Astrocyte (in vitro differentiated cells and primary cell): ENCODE measurements at regions not wholly inside any gene's neighbourhood (a gene's known extent, or its start where the extent isn't known, plus 50 kb on each side); places are given as distances from the start of the nearest gene placed in this dataset.

ENCODE experiments used
- DNase-seq: peaks from one replicate; pipeline ENCODE4 v3.0.0-alpha.2; 2010; ENCODE audit warnings: low read depth
- FAIRE-seq: peaks from 2 replicates; lab custom pipeline; 2011; peaks lifted over from hg19 to GRCh38; lab: Jason Lieb, UNC
- H2AFZ ChIP-seq: 2 replicates; pipeline ENCODE4 v1.6.0; 2012; ENCODE audit warnings: low read depth, low read length, inconsistent platforms
- H3K27ac ChIP-seq: 2 replicates; pipeline ENCODE4 v1.5.1; 2011; ENCODE audit warnings: low read depth, low read length, inconsistent platforms
- H3K27me3 ChIP-seq: 2 replicates; pipeline ENCODE4 v1.6.0; 2011; ENCODE audit warnings: low read length, inconsistent platforms; ENCODE audit not compliant: insufficient read depth
- H3K36me3 ChIP-seq: 2 replicates; pipeline ENCODE4 v1.5.1; 2011; ENCODE audit warnings: low read length, inconsistent platforms; ENCODE audit not compliant: insufficient read depth
- H3K4me1 ChIP-seq: 2 replicates; pipeline ENCODE4 v1.5.1; 2011; ENCODE audit warnings: low read length, inconsistent platforms; ENCODE audit not compliant: insufficient read depth
- H3K4me2 ChIP-seq: 2 replicates; pipeline ENCODE4 v1.6.0; 2012; ENCODE audit warnings: low read length, inconsistent platforms
- H3K4me3 ChIP-seq: 2 replicates; pipeline ENCODE4 v1.5.1; 2011; ENCODE audit warnings: low read depth, mild to moderate bottlenecking, low read length, inconsistent platforms; ENCODE audit not compliant: insufficient read depth
- H3K79me2 ChIP-seq: 2 replicates; pipeline ENCODE4 v1.6.0; 2012; ENCODE audit warnings: mild to moderate bottlenecking, low read length, inconsistent platforms; ENCODE audit not compliant: insufficient read depth
- H3K9ac ChIP-seq: 2 replicates; pipeline ENCODE4 v1.6.0; 2012; ENCODE audit warnings: mild to moderate bottlenecking, low read length, inconsistent platforms
- H3K9me3 ChIP-seq: 2 replicates; pipeline ENCODE4 v1.5.1; 2012; ENCODE audit warnings: low read depth, mild to moderate bottlenecking, low read length, inconsistent platforms; ENCODE audit not compliant: insufficient read depth
- H4K20me1 ChIP-seq: 2 replicates; pipeline ENCODE4 v1.6.0; 2012; ENCODE audit warnings: low read length, inconsistent platforms; ENCODE audit not compliant: insufficient read depth
- H3K27ac Mint-ChIP-seq: one replicate; pipeline ENCODE4 v1.8.0; 2021; ENCODE audit warnings: mild to moderate bottlenecking, mixed read lengths; ENCODE audit not compliant: unreplicated experiment
- H3K27me3 Mint-ChIP-seq: one replicate; pipeline ENCODE4 v1.8.0; 2021; ENCODE audit warnings: low read depth, mixed read lengths; ENCODE audit not compliant: unreplicated experiment
- H3K36me3 Mint-ChIP-seq: one replicate; pipeline ENCODE4 v1.8.0; 2021; ENCODE audit warnings: low read depth, mixed read lengths; ENCODE audit not compliant: unreplicated experiment
- H3K4me1 Mint-ChIP-seq: one replicate; pipeline ENCODE4 v1.8.0; 2021; ENCODE audit warnings: low read depth, mixed read lengths; ENCODE audit not compliant: unreplicated experiment
- H3K4me3 Mint-ChIP-seq: one replicate; pipeline ENCODE4 v1.8.0; 2021; ENCODE audit warnings: mild to moderate bottlenecking, moderate library complexity, mixed read lengths; ENCODE audit not compliant: unreplicated experiment
- H3K9me3 Mint-ChIP-seq: one replicate; pipeline ENCODE4 v1.8.0; 2021; ENCODE audit warnings: mild to moderate bottlenecking, mixed read lengths; ENCODE audit not compliant: unreplicated experiment
- CTCF ChIP-seq: IDR thresholded peaks from 2 replicates; pipeline ENCODE4 v1.5.1; 2011; ENCODE audit warnings: low read depth, mild to moderate bottlenecking, inconsistent platforms, low read length, moderate library complexity; ENCODE audit not compliant: insufficient read depth
- EZH2 ChIP-seq: IDR thresholded peaks from 2 replicates; pipeline ENCODE4 v1.6.1; 2012; ENCODE audit warnings: mild to moderate bottlenecking, low read length, inconsistent platforms; ENCODE audit not compliant: insufficient read depth

GRCh38 chr7:53675835-53676234 lies 640.4 kb downstream of the POM121L12 start:
- no peak overlapping the region for H3K27ac Mint-ChIP-seq
- no peaks in the 10 kb centered on the region for H3K79me2 ChIP-seq
- no peaks in the 10 kb centered on the region for H3K36me3 Mint-ChIP-seq
- H3K9me3 ChIP-seq = no peaks in the 10 kb centered on the region
- no peak overlapping the region for H2AFZ ChIP-seq
- no peak overlapping the region for H3K4me2 ChIP-seq
- no peak overlapping the region for H3K9ac ChIP-seq
- no peak for DNase-seq
- H4K20me1 ChIP-seq = no peaks in the 10 kb centered on the region
- H3K4me3 Mint-ChIP-seq = no peak overlapping the region
- H3K4me3 ChIP-seq = no peak overlapping the region
- H3K4me1 ChIP-seq = no peaks in the 10 kb centered on the region
- H3K27ac ChIP-seq = no peak overlapping the region
- no peaks in the 10 kb centered on the region for H3K36me3 ChIP-seq
- no peak for TF ChIP-seq EZH2
- no peak for TF ChIP-seq CTCF
- FAIRE-seq = no peak
- no peaks in the 10 kb centered on the region for H3K27me3 Mint-ChIP-seq
- peaks cover 4% of the 10 kb centered on the region for H3K4me1 Mint-ChIP-seq
- no peaks in the 10 kb centered on the region for H3K9me3 Mint-ChIP-seq
- H3K27me3 ChIP-seq = no peaks in the 10 kb centered on the region

GRCh38 chr7:53684693-53685092 lies 649.3 kb downstream of the POM121L12 start:
- Histone ChIP-seq H3K27me3 (no peaks in the 10 kb centered on the region), H3K79me2 (no peaks in the 10 kb centered on the region), H2AFZ (no peak overlapping the region), H3K36me3 (no peaks in the 10 kb centered on the region), H4K20me1 (no peaks in the 10 kb centered on the region), H3K4me3 (no peak overlapping the region), H3K27ac (no peak overlapping the region), H3K4me1 (no peaks in the 10 kb centered on the region), H3K4me2 (no peak overlapping the region), H3K9ac (no peak overlapping the region), H3K9me3 (peaks cover 4% of the 10 kb centered on the region)
- Mint-ChIP-seq H3K27ac (no peak overlapping the region), H3K4me1 (no peaks in the 10 kb centered on the region), H3K36me3 (no peaks in the 10 kb centered on the region), H3K4me3 (no peak overlapping the region), H3K9me3 (no peaks in the 10 kb centered on the region), H3K27me3 (no peaks in the 10 kb centered on the region)
- FAIRE-seq (no peak), DNase-seq (no peak)
- TF ChIP-seq EZH2 (no peak), CTCF (no peak)

- no peaks in the 10 kb centered on the region for H3K4me1 ChIP-seq
- no peaks in the 10 kb centered on the region for H3K79me2 ChIP-seq
- H2AFZ ChIP-seq = no peak overlapping the region
- H3K27ac Mint-ChIP-seq = no peak overlapping the region
- H3K4me3 Mint-ChIP-seq = no peak overlapping the region
- no peak for TF ChIP-seq EZH2
- no peak for TF ChIP-seq CTCF
- H3K9me3 ChIP-seq = peaks cover 7% of the 10 kb centered on the region
- no peaks in the 10 kb centered on the region for H3K4me1 Mint-ChIP-seq
- DNase-seq (no peak), FAIRE-seq (no peak)
- no peak overlapping the region for H3K9ac ChIP-seq
- no peaks in the 10 kb centered on the region for H3K9me3 Mint-ChIP-seq
- H3K36me3 Mint-ChIP-seq = no peaks in the 10 kb centered on the region
- H3K27me3 Mint-ChIP-seq = peaks cover 2% of the 10 kb centered on the region
- no peak overlapping the region for H3K4me3 ChIP-seq
- H3K27ac ChIP-seq = no peak overlapping the region
- H3K36me3 ChIP-seq = no peaks in the 10 kb centered on the region
- H4K20me1 ChIP-seq = no peaks in the 10 kb centered on the region
- H3K4me2 ChIP-seq = no peak overlapping the region
- H3K27me3 ChIP-seq = no peaks in the 10 kb centered on the region
These were observed 655.0 kb downstream of the POM121L12 start for GRCh38 chr7:53690411-53690810.
